ENCODE measurements at regions not wholly inside any gene's neighbourhood (a gene's known extent, or its start where the extent isn't known, plus 50 kb on each side); places are given as distances from the start of the nearest gene placed in this dataset.

DNA sequence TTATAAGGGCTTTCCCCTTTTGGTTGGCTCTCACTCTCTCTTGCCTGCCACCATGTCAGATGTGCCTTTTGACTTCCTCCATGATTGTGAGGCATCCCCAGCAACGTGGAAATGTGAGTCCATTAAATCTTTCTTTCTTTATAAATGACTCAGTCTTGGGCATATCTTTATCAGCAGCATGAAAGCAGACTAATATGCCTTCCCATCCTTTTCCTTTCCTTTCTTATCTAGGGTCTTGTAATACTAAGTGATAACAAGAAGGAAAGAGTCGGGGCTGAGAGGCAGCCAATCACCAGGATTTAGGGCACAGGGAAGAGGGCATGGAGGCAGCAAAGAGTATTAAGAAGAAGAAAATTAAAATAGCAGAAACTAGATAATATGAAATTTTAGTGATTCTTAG lies 62.0 kb upstream of the JCAD start:
- intact Hi-C loops (cut with micrococcal nuclease; ENCODE audit: unreplicated experiment) (no loop called here), in situ Hi-C loops (cut with MboI) (no loop called here)
- Histone ChIP-seq H3K4me2 (ENCODE audit: control insufficient read depth, insufficient read depth) (no peak overlapping the region), H3K27ac (ENCODE audit: control insufficient read depth, insufficient read depth) (no peak overlapping the region), H3K4me3 (no peak overlapping the region), H4K20me1 (ENCODE audit: control insufficient read depth, insufficient read depth) (no peaks in the 10 kb centered on the region), H3K9me3 (replicated peaks; ENCODE audit: control insufficient read depth, insufficient read depth, low read length) (no peaks in the 10 kb centered on the region), H2AFZ (ENCODE audit: control insufficient read depth, low read depth, low read length) (no peak overlapping the region), H3K27me3 (replicated peaks in 1 of 2; ENCODE audit: control insufficient read depth in 2 of 2, insufficient read depth in 2 of 2, low read length in 1 of 2) (no peaks in the 10 kb centered on the region; a peak in 1 of 4 replicates), H3K4me1 (ENCODE audit: control insufficient read depth, insufficient read depth, low read length) (no peaks in the 10 kb centered on the region), H3K36me3 (ENCODE audit: control insufficient read depth in 2 of 2, insufficient read depth in 2 of 2, low read length in 1 of 2) (no peaks in the 10 kb centered on the region), H3K79me2 (ENCODE audit: control insufficient read depth, insufficient read depth, low read length) (no peaks in the 10 kb centered on the region), H3K9ac (ENCODE audit: control insufficient read depth, insufficient read depth, low read length) (no peak overlapping the region)
- no TSS peak for BruUV-seq (replicated peaks)
- ChIA-PET CTCF (no interaction called here), RAD21 (ENCODE audit: unreplicated experiment) (no interaction called here), POLR2A (no interaction called here), SMC1A (ENCODE audit: uncharacterized antibody, unreplicated experiment) (no interaction called here)
- FAIRE-seq: no peak
- DNase-seq (ENCODE audit: low read depth, low spot score): no peak
- TF ChIP-seq ZNF274 (IDR thresholded peaks at IDR 0.05; ENCODE audit: insufficient read depth, insufficient read length): no peak
- no peak for TF ChIP-seq NFYA (IDR thresholded peaks at IDR 0.05; ENCODE audit: borderline replicate concordance, low read depth, low read length)
- TF ChIP-seq SIX5 (IDR thresholded peaks at IDR 0.05; ENCODE audit: low read depth, low read length, severe bottlenecking): no peak
- TF ChIP-seq STAT1 (conservative IDR thresholded peaks at IDR 0.05): no peak
- TF ChIP-seq SREBF2 (IDR thresholded peaks at IDR 0.05; ENCODE audit: low read length): no peak
- no peak for TF ChIP-seq CBFB (IDR thresholded peaks at IDR 0.05; ENCODE audit: low read depth)
- WGBS (ENCODE audit: insufficient coverage, insufficient replicate concordance, low lambda C conversion rate, missing lambda C conversion rate): 21% methylated on average over 2 of the region's 2 CpGs
- no peak for ATAC-seq

- no peaks in the 10 kb centered on the region for H3K36me3 ChIP-seq (ENCODE audit: control insufficient read depth in 2 of 2, insufficient read depth in 2 of 2, low read length in 1 of 2)
Observed at GRCh38 chr10:30118590-30118989, 59.2 kb upstream of the JCAD start.

More at GRCh38 chr10:30118590-30118989, 59.2 kb upstream of the JCAD start:
- no peaks in the 10 kb centered on the region for H3K79me2 ChIP-seq (ENCODE audit: control insufficient read depth, insufficient read depth, low read length)
- ATAC-seq (no peak), FAIRE-seq (no peak), DNase-seq (ENCODE audit: low read depth, low spot score) (no peak)
- no peak overlapping the region for H3K4me3 ChIP-seq
- ChIA-PET POLR2A (no interaction called here), SMC1A (ENCODE audit: uncharacterized antibody, unreplicated experiment) (no interaction called here), CTCF (no interaction called here), RAD21 (ENCODE audit: unreplicated experiment) (no interaction called here)
- no peaks in the 10 kb centered on the region for H3K9me3 ChIP-seq (replicated peaks; ENCODE audit: control insufficient read depth, insufficient read depth, low read length)
- in situ Hi-C loops (cut with MboI) (no loop called here), intact Hi-C loops (cut with micrococcal nuclease; ENCODE audit: unreplicated experiment) (no loop called here)
- H4K20me1 ChIP-seq (ENCODE audit: control insufficient read depth, insufficient read depth): no peaks in the 10 kb centered on the region
- no TSS peak for BruUV-seq (replicated peaks)
- H2AFZ ChIP-seq (ENCODE audit: control insufficient read depth, low read depth, low read length): no peak overlapping the region
- H3K27me3 ChIP-seq (replicated peaks in 1 of 2; ENCODE audit: control insufficient read depth in 2 of 2, insufficient read depth in 2 of 2, low read length in 1 of 2): no peaks in the 10 kb centered on the region; a peak in 1 of 4 replicates
- no peak overlapping the region for H3K27ac ChIP-seq (ENCODE audit: control insufficient read depth, insufficient read depth)
- TF ChIP-seq EGR1 (IDR thresholded peaks at IDR 0.05; ENCODE audit: borderline replicate concordance in 1 of 2, low read depth in 2 of 2, low read length in 2 of 2): no peak
- no peak for TF ChIP-seq BMI1 (IDR thresholded peaks at IDR 0.05; ENCODE audit: borderline replicate concordance)
- no peak for TF ChIP-seq TCF12 (IDR thresholded peaks at IDR 0.05; ENCODE audit: low read depth, low read length)
- no peak for TF ChIP-seq CBX3 (IDR thresholded peaks at IDR 0.05; ENCODE audit: borderline replicate concordance, low read depth)
- TF ChIP-seq, protein P1, sequence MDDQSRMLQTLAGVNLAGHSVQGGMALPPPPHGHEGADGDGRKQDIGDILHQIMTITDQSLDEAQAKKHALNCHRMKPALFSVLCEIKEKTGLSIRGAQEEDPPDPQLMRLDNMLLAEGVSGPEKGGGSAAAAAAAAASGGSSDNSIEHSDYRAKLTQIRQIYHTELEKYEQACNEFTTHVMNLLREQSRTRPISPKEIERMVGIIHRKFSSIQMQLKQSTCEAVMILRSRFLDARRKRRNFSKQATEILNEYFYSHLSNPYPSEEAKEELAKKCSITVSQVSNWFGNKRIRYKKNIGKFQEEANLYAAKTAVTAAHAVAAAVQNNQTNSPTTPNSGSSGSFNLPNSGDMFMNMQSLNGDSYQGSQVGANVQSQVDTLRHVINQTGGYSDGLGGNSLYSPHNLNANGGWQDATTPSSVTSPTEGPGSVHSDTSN (IDR thresholded peaks at IDR 0.05; ENCODE audit: insufficient replicate concordance, low read depth, low read length): no peak
- no peak for TF ChIP-seq E4F1 (IDR thresholded peaks at IDR 0.05; ENCODE audit: borderline replicate concordance, partially characterized antibody)
- TF ChIP-seq ESRRA (IDR thresholded peaks at IDR 0.05; ENCODE audit: low read length): no peak
- TF ChIP-seq LARP7 (IDR thresholded peaks at IDR 0.05): no peak
- 15% methylated on average over 3 of the region's 3 CpGs for WGBS (ENCODE audit: insufficient coverage, insufficient replicate concordance, low lambda C conversion rate, missing lambda C conversion rate)
- no peak overlapping the region for H3K4me2 ChIP-seq (ENCODE audit: control insufficient read depth, insufficient read depth)
- H3K9ac ChIP-seq (ENCODE audit: control insufficient read depth, insufficient read depth, low read length): no peak overlapping the region
- no peaks in the 10 kb centered on the region for H3K4me1 ChIP-seq (ENCODE audit: control insufficient read depth, insufficient read depth, low read length)

Data from GM12878 (cell line).